ENCODE measurements at regions not wholly inside any gene's neighbourhood (a gene's known extent, or its start where the extent isn't known, plus 50 kb on each side); places are given as distances from the start of the nearest gene placed in this dataset.

DNA sequence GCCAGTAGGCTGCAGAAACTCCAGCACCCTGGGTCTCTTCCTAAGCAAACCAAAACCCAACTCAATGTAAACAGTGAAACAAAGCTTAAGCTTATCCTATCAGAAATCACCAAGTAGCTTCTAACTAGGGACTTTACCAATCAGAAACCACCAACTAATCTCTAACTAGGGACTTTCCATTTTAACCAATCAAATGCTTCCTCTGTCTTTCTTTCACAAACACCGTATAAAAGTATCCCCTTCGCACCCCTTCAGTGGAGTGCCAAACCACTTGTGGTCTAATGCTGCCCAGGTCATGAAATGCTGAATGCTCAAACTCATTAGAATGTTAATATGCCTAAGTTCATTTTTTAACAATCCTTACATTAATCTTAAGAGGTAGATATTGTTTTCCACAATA lies 250.5 kb upstream of the DUSP10 start:
- no peak for TF ChIP-seq POLR2A (IDR thresholded peaks at IDR 0.05)
- TF ChIP-seq, protein P1, sequence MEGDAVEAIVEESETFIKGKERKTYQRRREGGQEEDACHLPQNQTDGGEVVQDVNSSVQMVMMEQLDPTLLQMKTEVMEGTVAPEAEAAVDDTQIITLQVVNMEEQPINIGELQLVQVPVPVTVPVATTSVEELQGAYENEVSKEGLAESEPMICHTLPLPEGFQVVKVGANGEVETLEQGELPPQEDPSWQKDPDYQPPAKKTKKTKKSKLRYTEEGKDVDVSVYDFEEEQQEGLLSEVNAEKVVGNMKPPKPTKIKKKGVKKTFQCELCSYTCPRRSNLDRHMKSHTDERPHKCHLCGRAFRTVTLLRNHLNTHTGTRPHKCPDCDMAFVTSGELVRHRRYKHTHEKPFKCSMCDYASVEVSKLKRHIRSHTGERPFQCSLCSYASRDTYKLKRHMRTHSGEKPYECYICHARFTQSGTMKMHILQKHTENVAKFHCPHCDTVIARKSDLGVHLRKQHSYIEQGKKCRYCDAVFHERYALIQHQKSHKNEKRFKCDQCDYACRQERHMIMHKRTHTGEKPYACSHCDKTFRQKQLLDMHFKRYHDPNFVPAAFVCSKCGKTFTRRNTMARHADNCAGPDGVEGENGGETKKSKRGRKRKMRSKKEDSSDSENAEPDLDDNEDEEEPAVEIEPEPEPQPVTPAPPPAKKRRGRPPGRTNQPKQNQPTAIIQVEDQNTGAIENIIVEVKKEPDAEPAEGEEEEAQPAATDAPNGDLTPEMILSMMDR (IDR thresholded peaks at IDR 0.05), result no peak
